22Rv1 (cell line): ENCODE measurements at regions not wholly inside any gene's neighbourhood (a gene's known extent, or its start where the extent isn't known, plus 50 kb on each side); places are given as distances from the start of the nearest gene placed in this dataset.

ENCODE experiments used
- ZFX ChIP-seq: fragments of 450-650 bp; IDR thresholded peaks from 2 replicates; pipeline ENCODE4 v1.6.1; 2017; ENCODE audit warnings: antibody characterized with exemption, borderline replicate concordance
- TF ChIP-seq, protein P1 (sequence below): fragments of 450-650 bp; IDR thresholded peaks from 2 replicates; pipeline ENCODE4 v1.5.1; 2017; ENCODE audit warnings: mild to moderate bottlenecking

- TF ChIP-seq, protein P1, sequence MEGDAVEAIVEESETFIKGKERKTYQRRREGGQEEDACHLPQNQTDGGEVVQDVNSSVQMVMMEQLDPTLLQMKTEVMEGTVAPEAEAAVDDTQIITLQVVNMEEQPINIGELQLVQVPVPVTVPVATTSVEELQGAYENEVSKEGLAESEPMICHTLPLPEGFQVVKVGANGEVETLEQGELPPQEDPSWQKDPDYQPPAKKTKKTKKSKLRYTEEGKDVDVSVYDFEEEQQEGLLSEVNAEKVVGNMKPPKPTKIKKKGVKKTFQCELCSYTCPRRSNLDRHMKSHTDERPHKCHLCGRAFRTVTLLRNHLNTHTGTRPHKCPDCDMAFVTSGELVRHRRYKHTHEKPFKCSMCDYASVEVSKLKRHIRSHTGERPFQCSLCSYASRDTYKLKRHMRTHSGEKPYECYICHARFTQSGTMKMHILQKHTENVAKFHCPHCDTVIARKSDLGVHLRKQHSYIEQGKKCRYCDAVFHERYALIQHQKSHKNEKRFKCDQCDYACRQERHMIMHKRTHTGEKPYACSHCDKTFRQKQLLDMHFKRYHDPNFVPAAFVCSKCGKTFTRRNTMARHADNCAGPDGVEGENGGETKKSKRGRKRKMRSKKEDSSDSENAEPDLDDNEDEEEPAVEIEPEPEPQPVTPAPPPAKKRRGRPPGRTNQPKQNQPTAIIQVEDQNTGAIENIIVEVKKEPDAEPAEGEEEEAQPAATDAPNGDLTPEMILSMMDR, result no peak
- no peak for TF ChIP-seq ZFX
These were observed 128.1 kb upstream of the CTTNBP2NL start for GRCh38 chr1:112267929-112268328.
